Astrocyte (in vitro differentiated cells and primary cell): ENCODE measurements at regions not wholly inside any gene's neighbourhood (a gene's known extent, or its start where the extent isn't known, plus 50 kb on each side); places are given as distances from the start of the nearest gene placed in this dataset.

Experiments
- DNase-seq: peaks from one replicate; pipeline ENCODE4 v3.0.0-alpha.2; 2010; ENCODE audit warnings: low read depth
- FAIRE-seq: peaks from 2 replicates; lab custom pipeline; 2011; peaks lifted over from hg19 to GRCh38; lab: Jason Lieb, UNC
- H2AFZ ChIP-seq: 2 replicates; pipeline ENCODE4 v1.6.0; 2012; ENCODE audit warnings: low read depth, low read length, inconsistent platforms
- H3K27ac ChIP-seq: 2 replicates; pipeline ENCODE4 v1.5.1; 2011; ENCODE audit warnings: low read depth, low read length, inconsistent platforms
- H3K27me3 ChIP-seq: 2 replicates; pipeline ENCODE4 v1.6.0; 2011; ENCODE audit warnings: low read length, inconsistent platforms; ENCODE audit not compliant: insufficient read depth
- H3K36me3 ChIP-seq: 2 replicates; pipeline ENCODE4 v1.5.1; 2011; ENCODE audit warnings: low read length, inconsistent platforms; ENCODE audit not compliant: insufficient read depth
- H3K4me1 ChIP-seq: 2 replicates; pipeline ENCODE4 v1.5.1; 2011; ENCODE audit warnings: low read length, inconsistent platforms; ENCODE audit not compliant: insufficient read depth
- H3K4me2 ChIP-seq: 2 replicates; pipeline ENCODE4 v1.6.0; 2012; ENCODE audit warnings: low read length, inconsistent platforms
- H3K4me3 ChIP-seq: 2 replicates; pipeline ENCODE4 v1.5.1; 2011; ENCODE audit warnings: low read depth, mild to moderate bottlenecking, low read length, inconsistent platforms; ENCODE audit not compliant: insufficient read depth
- H3K79me2 ChIP-seq: 2 replicates; pipeline ENCODE4 v1.6.0; 2012; ENCODE audit warnings: mild to moderate bottlenecking, low read length, inconsistent platforms; ENCODE audit not compliant: insufficient read depth
- H3K9ac ChIP-seq: 2 replicates; pipeline ENCODE4 v1.6.0; 2012; ENCODE audit warnings: mild to moderate bottlenecking, low read length, inconsistent platforms
- H3K9me3 ChIP-seq: 2 replicates; pipeline ENCODE4 v1.5.1; 2012; ENCODE audit warnings: low read depth, mild to moderate bottlenecking, low read length, inconsistent platforms; ENCODE audit not compliant: insufficient read depth
- H4K20me1 ChIP-seq: 2 replicates; pipeline ENCODE4 v1.6.0; 2012; ENCODE audit warnings: low read length, inconsistent platforms; ENCODE audit not compliant: insufficient read depth
- H3K27ac Mint-ChIP-seq: one replicate; pipeline ENCODE4 v1.8.0; 2021; ENCODE audit warnings: mild to moderate bottlenecking, mixed read lengths; ENCODE audit not compliant: unreplicated experiment
- H3K27me3 Mint-ChIP-seq: one replicate; pipeline ENCODE4 v1.8.0; 2021; ENCODE audit warnings: low read depth, mixed read lengths; ENCODE audit not compliant: unreplicated experiment
- H3K36me3 Mint-ChIP-seq: one replicate; pipeline ENCODE4 v1.8.0; 2021; ENCODE audit warnings: low read depth, mixed read lengths; ENCODE audit not compliant: unreplicated experiment
- H3K4me1 Mint-ChIP-seq: one replicate; pipeline ENCODE4 v1.8.0; 2021; ENCODE audit warnings: low read depth, mixed read lengths; ENCODE audit not compliant: unreplicated experiment
- H3K4me3 Mint-ChIP-seq: one replicate; pipeline ENCODE4 v1.8.0; 2021; ENCODE audit warnings: mild to moderate bottlenecking, moderate library complexity, mixed read lengths; ENCODE audit not compliant: unreplicated experiment
- H3K9me3 Mint-ChIP-seq: one replicate; pipeline ENCODE4 v1.8.0; 2021; ENCODE audit warnings: mild to moderate bottlenecking, mixed read lengths; ENCODE audit not compliant: unreplicated experiment
- EZH2 ChIP-seq: IDR thresholded peaks from 2 replicates; pipeline ENCODE4 v1.6.1; 2012; ENCODE audit warnings: mild to moderate bottlenecking, low read length, inconsistent platforms; ENCODE audit not compliant: insufficient read depth
- TF ChIP-seq, protein P1 (sequence below): IDR thresholded peaks from 2 replicates; pipeline ENCODE4 v1.5.1; 2011; ENCODE audit warnings: low read depth, mild to moderate bottlenecking, inconsistent platforms, low read length, moderate library complexity; ENCODE audit not compliant: insufficient read depth

DNA sequence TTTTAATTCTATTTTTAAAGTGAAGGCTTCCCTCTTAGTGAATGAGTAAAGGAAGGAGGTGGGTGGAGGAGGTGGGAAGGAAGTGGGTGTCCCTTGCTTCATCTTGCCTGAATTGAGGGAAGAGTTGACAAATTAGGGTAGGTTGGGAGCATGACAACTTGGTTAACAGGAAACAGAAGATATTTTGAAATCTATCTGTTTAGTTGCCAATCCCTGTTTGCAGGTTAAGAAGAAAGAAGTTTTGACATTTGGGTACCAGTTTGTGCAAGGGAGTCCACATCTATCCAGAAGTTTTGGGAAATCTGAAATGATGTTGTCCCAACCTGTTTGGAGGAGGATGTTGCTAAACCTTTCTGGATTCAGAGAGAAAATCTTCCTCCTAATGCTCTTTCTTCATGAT lies 204.1 kb upstream of the SUCLG2 start:
- H3K79me2 ChIP-seq: no peaks in the 10 kb centered on the region
- H2AFZ ChIP-seq: no peak overlapping the region
- H4K20me1 ChIP-seq: no peaks in the 10 kb centered on the region
- H3K27ac ChIP-seq: no peak overlapping the region
- Mint-ChIP-seq H3K9me3 (no peaks in the 10 kb centered on the region), H3K27me3 (no peaks in the 10 kb centered on the region), H3K27ac (no peak overlapping the region), H3K36me3 (no peaks in the 10 kb centered on the region), H3K4me1 (no peaks in the 10 kb centered on the region), H3K4me3 (no peak overlapping the region)
- no peak overlapping the region for H3K4me3 ChIP-seq
- H3K9me3 ChIP-seq: no peaks in the 10 kb centered on the region
- H3K9ac ChIP-seq: no peak overlapping the region
- DNase-seq (no peak), FAIRE-seq (no peak)
- H3K27me3 ChIP-seq: no peaks in the 10 kb centered on the region
- H3K4me1 ChIP-seq: no peaks in the 10 kb centered on the region
- H3K4me2 ChIP-seq: no peak overlapping the region
- no peaks in the 10 kb centered on the region for H3K36me3 ChIP-seq
- no peak for TF ChIP-seq EZH2

DNA sequence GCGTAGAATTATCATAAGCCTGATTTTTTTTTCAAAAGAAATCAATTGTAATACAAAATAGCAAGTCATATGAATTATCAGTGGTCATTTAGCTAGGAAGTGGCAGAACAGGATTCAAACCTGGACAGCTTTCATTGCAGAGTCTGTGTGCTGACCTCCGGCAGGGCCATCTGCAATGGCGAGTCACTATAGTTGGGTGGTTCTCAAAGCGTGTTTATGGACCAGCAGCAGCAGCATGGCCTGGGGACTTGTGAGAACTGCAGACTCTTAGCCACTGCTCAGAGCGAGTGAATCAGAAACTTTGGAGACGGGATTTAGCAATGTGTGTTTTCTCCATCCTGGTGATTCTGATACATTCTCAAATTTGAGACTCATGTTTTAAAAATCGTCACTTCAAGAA lies 202.3 kb upstream of the SUCLG2 start:
- Mint-ChIP-seq H3K36me3 (no peaks in the 10 kb centered on the region), H3K9me3 (no peaks in the 10 kb centered on the region), H3K4me1 (no peaks in the 10 kb centered on the region), H3K27me3 (no peaks in the 10 kb centered on the region), H3K27ac (no peak overlapping the region), H3K4me3 (no peak overlapping the region)
- DNase-seq (no peak), FAIRE-seq (no peak)
- Histone ChIP-seq H3K27ac (no peak overlapping the region), H3K4me1 (no peaks in the 10 kb centered on the region), H2AFZ (no peak overlapping the region), H3K36me3 (no peaks in the 10 kb centered on the region), H3K9ac (no peak overlapping the region), H3K27me3 (no peaks in the 10 kb centered on the region), H3K4me2 (no peak overlapping the region), H3K79me2 (no peaks in the 10 kb centered on the region), H4K20me1 (no peaks in the 10 kb centered on the region), H3K4me3 (no peak overlapping the region), H3K9me3 (peaks cover 3% of the 10 kb centered on the region)
- no peak for TF ChIP-seq EZH2

DNA sequence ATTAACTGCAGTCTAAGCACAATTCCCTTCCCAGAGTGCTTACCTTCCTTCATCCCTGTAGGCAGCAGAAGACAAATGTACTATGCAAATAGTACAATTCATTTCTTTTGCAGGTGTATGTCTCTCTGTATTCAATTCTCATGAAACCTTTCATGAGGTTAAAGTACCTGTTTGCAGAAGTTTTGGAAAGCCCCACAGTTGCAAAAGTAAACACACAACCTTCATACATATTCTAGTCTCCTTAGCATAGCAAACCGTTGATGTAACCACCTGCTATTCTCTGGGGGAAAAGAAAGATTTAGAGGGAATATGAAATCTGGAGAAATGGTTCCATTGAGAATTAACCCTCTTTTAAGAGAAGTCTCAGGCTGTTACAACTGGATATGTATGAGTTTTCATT lies 200.3 kb upstream of the SUCLG2 start:
- Histone ChIP-seq H3K27ac (no peak overlapping the region), H3K4me3 (no peak overlapping the region), H3K36me3 (no peaks in the 10 kb centered on the region), H3K9me3 (peaks cover 3% of the 10 kb centered on the region), H4K20me1 (no peaks in the 10 kb centered on the region), H3K9ac (no peak overlapping the region), H3K27me3 (no peaks in the 10 kb centered on the region), H3K4me1 (no peaks in the 10 kb centered on the region), H3K79me2 (no peaks in the 10 kb centered on the region), H3K4me2 (no peak overlapping the region), H2AFZ (no peak overlapping the region)
- TF ChIP-seq, protein P1, sequence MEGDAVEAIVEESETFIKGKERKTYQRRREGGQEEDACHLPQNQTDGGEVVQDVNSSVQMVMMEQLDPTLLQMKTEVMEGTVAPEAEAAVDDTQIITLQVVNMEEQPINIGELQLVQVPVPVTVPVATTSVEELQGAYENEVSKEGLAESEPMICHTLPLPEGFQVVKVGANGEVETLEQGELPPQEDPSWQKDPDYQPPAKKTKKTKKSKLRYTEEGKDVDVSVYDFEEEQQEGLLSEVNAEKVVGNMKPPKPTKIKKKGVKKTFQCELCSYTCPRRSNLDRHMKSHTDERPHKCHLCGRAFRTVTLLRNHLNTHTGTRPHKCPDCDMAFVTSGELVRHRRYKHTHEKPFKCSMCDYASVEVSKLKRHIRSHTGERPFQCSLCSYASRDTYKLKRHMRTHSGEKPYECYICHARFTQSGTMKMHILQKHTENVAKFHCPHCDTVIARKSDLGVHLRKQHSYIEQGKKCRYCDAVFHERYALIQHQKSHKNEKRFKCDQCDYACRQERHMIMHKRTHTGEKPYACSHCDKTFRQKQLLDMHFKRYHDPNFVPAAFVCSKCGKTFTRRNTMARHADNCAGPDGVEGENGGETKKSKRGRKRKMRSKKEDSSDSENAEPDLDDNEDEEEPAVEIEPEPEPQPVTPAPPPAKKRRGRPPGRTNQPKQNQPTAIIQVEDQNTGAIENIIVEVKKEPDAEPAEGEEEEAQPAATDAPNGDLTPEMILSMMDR: no peak
- no peak for TF ChIP-seq EZH2
- Mint-ChIP-seq H3K27ac (no peak overlapping the region), H3K36me3 (no peaks in the 10 kb centered on the region), H3K27me3 (no peaks in the 10 kb centered on the region), H3K4me3 (no peak overlapping the region), H3K4me1 (no peaks in the 10 kb centered on the region), H3K9me3 (no peaks in the 10 kb centered on the region)
- FAIRE-seq: no peak
- no peak for DNase-seq
